HEK293 (cell line): ENCODE measurements at regions not wholly inside any gene's neighbourhood (a gene's known extent, or its start where the extent isn't known, plus 50 kb on each side); places are given as distances from the start of the nearest gene placed in this dataset.

Experiments used
- SETDB1 ChIP-seq: IDR thresholded peaks from one replicate; pipeline ENCODE4 v1.6.1; 2017; ENCODE audit warnings: mild to moderate bottlenecking, low read length, moderate library complexity, mixed read lengths; ENCODE audit not compliant: insufficient read length
- YY1 ChIP-seq: fragments of 450-650 bp; formaldehyde crosslinking; IDR thresholded peaks from 2 replicates; pipeline ENCODE4 v1.5.1; 2018; ENCODE audit warnings: missing biosample characterization, missing genetic modification characterization
- ZBTB7A ChIP-seq: fragments of 450-650 bp; formaldehyde crosslinking; IDR thresholded peaks from 2 replicates; pipeline ENCODE4 v1.5.1; 2016; ENCODE audit warnings: low read depth, missing biosample characterization, missing genetic modification characterization
- ZNF121 ChIP-seq: fragments of 450-650 bp; formaldehyde crosslinking; IDR thresholded peaks from 2 replicates; pipeline ENCODE4 v1.5.1; 2016; ENCODE audit warnings: missing biosample characterization, missing genetic modification characterization
- TF ChIP-seq, protein P1 (sequence below): fragments of 450-650 bp; formaldehyde crosslinking; IDR thresholded peaks from 2 replicates; pipeline ENCODE4 v1.5.1; 2016; ENCODE audit warnings: missing biosample characterization, missing genetic modification characterization
- TF ChIP-seq, protein P2 (sequence below): fragments of 450-650 bp; formaldehyde crosslinking; IDR thresholded peaks from 2 replicates; pipeline ENCODE4 v1.5.1; 2016; ENCODE audit warnings: missing biosample characterization, missing genetic modification characterization
- TF ChIP-seq, protein P3 (sequence below): fragments of 450-650 bp; formaldehyde crosslinking; IDR thresholded peaks from 2 replicates; pipeline ENCODE4 v1.5.1; 2016; ENCODE audit warnings: missing biosample characterization, missing genetic modification characterization

DNA sequence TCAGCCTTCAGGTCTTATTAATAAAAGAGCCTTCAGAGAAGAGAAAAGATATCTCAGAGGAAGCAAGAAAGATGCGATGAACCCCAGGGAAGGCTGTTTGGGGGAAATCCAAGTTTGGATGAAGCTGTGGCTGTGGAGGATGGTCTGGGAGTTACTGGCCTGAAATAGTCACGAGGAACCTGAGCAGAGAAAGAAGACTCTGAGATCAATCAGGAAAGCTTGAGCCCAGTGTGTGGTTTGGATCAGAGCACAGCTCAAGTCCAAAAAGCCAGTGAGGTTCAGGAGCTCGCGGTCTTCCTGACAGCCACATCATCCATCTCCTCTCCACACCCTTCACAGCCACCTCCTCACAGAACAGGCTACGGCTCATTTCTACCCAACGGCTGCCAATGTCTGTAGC, 87.4 kb upstream of the SERPINE2 start:
- TF ChIP-seq ZNF121 (tag by site-specific recombination): no peak
- TF ChIP-seq, protein P1, sequence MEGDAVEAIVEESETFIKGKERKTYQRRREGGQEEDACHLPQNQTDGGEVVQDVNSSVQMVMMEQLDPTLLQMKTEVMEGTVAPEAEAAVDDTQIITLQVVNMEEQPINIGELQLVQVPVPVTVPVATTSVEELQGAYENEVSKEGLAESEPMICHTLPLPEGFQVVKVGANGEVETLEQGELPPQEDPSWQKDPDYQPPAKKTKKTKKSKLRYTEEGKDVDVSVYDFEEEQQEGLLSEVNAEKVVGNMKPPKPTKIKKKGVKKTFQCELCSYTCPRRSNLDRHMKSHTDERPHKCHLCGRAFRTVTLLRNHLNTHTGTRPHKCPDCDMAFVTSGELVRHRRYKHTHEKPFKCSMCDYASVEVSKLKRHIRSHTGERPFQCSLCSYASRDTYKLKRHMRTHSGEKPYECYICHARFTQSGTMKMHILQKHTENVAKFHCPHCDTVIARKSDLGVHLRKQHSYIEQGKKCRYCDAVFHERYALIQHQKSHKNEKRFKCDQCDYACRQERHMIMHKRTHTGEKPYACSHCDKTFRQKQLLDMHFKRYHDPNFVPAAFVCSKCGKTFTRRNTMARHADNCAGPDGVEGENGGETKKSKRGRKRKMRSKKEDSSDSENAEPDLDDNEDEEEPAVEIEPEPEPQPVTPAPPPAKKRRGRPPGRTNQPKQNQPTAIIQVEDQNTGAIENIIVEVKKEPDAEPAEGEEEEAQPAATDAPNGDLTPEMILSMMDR (tag by site-specific recombination): no peak
- TF ChIP-seq, protein P2, sequence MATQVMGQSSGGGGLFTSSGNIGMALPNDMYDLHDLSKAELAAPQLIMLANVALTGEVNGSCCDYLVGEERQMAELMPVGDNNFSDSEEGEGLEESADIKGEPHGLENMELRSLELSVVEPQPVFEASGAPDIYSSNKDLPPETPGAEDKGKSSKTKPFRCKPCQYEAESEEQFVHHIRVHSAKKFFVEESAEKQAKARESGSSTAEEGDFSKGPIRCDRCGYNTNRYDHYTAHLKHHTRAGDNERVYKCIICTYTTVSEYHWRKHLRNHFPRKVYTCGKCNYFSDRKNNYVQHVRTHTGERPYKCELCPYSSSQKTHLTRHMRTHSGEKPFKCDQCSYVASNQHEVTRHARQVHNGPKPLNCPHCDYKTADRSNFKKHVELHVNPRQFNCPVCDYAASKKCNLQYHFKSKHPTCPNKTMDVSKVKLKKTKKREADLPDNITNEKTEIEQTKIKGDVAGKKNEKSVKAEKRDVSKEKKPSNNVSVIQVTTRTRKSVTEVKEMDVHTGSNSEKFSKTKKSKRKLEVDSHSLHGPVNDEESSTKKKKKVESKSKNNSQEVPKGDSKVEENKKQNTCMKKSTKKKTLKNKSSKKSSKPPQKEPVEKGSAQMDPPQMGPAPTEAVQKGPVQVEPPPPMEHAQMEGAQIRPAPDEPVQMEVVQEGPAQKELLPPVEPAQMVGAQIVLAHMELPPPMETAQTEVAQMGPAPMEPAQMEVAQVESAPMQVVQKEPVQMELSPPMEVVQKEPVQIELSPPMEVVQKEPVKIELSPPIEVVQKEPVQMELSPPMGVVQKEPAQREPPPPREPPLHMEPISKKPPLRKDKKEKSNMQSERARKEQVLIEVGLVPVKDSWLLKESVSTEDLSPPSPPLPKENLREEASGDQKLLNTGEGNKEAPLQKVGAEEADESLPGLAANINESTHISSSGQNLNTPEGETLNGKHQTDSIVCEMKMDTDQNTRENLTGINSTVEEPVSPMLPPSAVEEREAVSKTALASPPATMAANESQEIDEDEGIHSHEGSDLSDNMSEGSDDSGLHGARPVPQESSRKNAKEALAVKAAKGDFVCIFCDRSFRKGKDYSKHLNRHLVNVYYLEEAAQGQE (tag by site-specific recombination): no peak
- TF ChIP-seq SETDB1: no peak
- TF ChIP-seq YY1 (tag by site-specific recombination): no peak
- TF ChIP-seq ZBTB7A (tag by site-specific recombination): no peak
- TF ChIP-seq, protein P3, sequence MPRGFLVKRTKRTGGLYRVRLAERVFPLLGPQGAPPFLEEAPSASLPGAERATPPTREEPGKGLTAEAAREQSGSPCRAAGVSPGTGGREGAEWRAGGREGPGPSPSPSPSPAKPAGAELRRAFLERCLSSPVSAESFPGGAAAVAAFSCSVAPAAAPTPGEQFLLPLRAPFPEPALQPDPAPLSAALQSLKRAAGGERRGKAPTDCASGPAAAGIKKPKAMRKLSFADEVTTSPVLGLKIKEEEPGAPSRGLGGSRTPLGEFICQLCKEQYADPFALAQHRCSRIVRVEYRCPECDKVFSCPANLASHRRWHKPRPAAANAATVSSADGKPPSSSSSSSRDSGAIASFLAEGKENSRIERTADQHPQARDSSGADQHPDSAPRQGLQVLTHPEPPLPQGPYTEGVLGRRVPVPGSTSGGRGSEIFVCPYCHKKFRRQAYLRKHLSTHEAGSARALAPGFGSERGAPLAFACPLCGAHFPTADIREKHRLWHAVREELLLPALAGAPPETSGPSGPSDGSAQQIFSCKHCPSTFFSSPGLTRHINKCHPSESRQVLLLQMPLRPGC (tag by site-specific recombination): no peak
